ENCODE measurements at regions not wholly inside any gene's neighbourhood (a gene's known extent, or its start where the extent isn't known, plus 50 kb on each side); places are given as distances from the start of the nearest gene placed in this dataset.

GRCh38 chr10:90326498-90327267 lies 531.2 kb downstream of the HTR7 start:
- DNase-seq (ENCODE audit: low read depth): no peak

GRCh38 chr10:90327611-90328010 lies 530.2 kb downstream of the HTR7 start:
- no peak for DNase-seq (ENCODE audit: low read depth)

GRCh38 chr10:90328459-90328858 lies 529.4 kb downstream of the HTR7 start:
- DNase-seq (ENCODE audit: low read depth): no peak

GRCh38 chr10:90328896-90329295 lies 528.9 kb downstream of the HTR7 start:
- DNase-seq (ENCODE audit: low read depth): no peak

GRCh38 chr10:90337316-90337715 lies 520.5 kb downstream of the HTR7 start:
- no peak for DNase-seq (ENCODE audit: low read depth)

- DNase-seq (ENCODE audit: low read depth): no peak
Measured at GRCh38 chr10:90342480-90342879, 515.4 kb downstream of the HTR7 start.

- DNase-seq (ENCODE audit: low read depth): no peak
Measured at GRCh38 chr10:90344226-90344625, 513.6 kb downstream of the HTR7 start.

- DNase-seq (ENCODE audit: low read depth): no peak
Measured at GRCh38 chr10:90347239-90347638, 510.6 kb downstream of the HTR7 start.

- DNase-seq (ENCODE audit: low read depth): no peak
Measured at GRCh38 chr10:90350122-90350521, 507.7 kb downstream of the HTR7 start.

GRCh38 chr10:90352288-90352687 lies 505.6 kb downstream of the HTR7 start:
- DNase-seq (ENCODE audit: low read depth): no peak

GRCh38 chr10:90354914-90355313 lies 502.9 kb downstream of the HTR7 start:
- DNase-seq (ENCODE audit: low read depth): no peak

- DNase-seq (ENCODE audit: low read depth): no peak
Measured at GRCh38 chr10:90363799-90364483, 493.9 kb downstream of the HTR7 start.

- no peak for DNase-seq (ENCODE audit: low read depth)
Measured at GRCh38 chr10:90372451-90372850, 485.4 kb downstream of the HTR7 start.

GRCh38 chr10:90373911-90374310 lies 483.9 kb downstream of the HTR7 start:
- no peak for DNase-seq (ENCODE audit: low read depth)

GRCh38 chr10:90378524-90379076 lies 479.2 kb downstream of the HTR7 start:
- DNase-seq (ENCODE audit: low read depth): no peak

GRCh38 chr10:90381468-90381867 lies 476.4 kb downstream of the HTR7 start:
- DNase-seq (ENCODE audit: low read depth): no peak

- no peak for DNase-seq (ENCODE audit: low read depth)
Measured at GRCh38 chr10:90389876-90390275, 468.0 kb downstream of the HTR7 start.

- DNase-seq (ENCODE audit: low read depth): no peak
Measured at GRCh38 chr10:90394311-90394710, 463.5 kb downstream of the HTR7 start.

- no peak for DNase-seq (ENCODE audit: low read depth)
Measured at GRCh38 chr10:90396721-90397120, 461.1 kb downstream of the HTR7 start.

GRCh38 chr10:90398566-90398965 lies 459.3 kb downstream of the HTR7 start:
- DNase-seq (ENCODE audit: low read depth): no peak

- no peak for DNase-seq (ENCODE audit: low read depth)
Measured at GRCh38 chr10:90399782-90400181, 458.1 kb downstream of the HTR7 start.

GRCh38 chr10:90403211-90404000 lies 454.4 kb downstream of the HTR7 start:
- DNase-seq (ENCODE audit: low read depth): no peak

GRCh38 chr10:90407131-90407530 lies 450.7 kb downstream of the HTR7 start:
- DNase-seq (ENCODE audit: low read depth): no peak
